Adrenal gland (tissue), 9 donors: ENCODE measurements at regions not wholly inside any gene's neighbourhood (a gene's known extent, or its start where the extent isn't known, plus 50 kb on each side); places are given as distances from the start of the nearest gene placed in this dataset.

ENCODE experiments used
- DNase-seq, 7 donors: peaks; one replicate each; pipeline ENCODE4 v3.0.0-alpha.2; 2019 to 2020
- H3K27ac ChIP-seq, 5 donors: fragments of 200-600 bp; sonication (generic) in 4 of 5; 1 replicate in 3 of 5; 2 replicates in 2 of 5; pipeline versions ENCODE4 v1.5.1 to v1.8.0; 2016 to 2020; ENCODE audit warnings: mild to moderate bottlenecking in 1 of 5
- H3K27me3 ChIP-seq: fragments of 200-600 bp; 2 replicates; pipeline ENCODE4 v1.8.0; 2021
- H3K36me3 ChIP-seq, 2 donors: fragments of 200-600 bp; replicated peaks in 1 of 2; 1 replicate in 1 of 2; 2 replicates in 1 of 2; pipeline versions ENCODE4 v1.5.1 to v1.8.0; 2018 to 2022
- H3K4me1 ChIP-seq, 2 donors: fragments of 200-600 bp; replicated peaks in 1 of 2; 1 replicate in 1 of 2; 2 replicates in 1 of 2; pipeline versions ENCODE4 v1.5.1 to v1.8.0; 2018 to 2021
- H3K4me3 ChIP-seq, 4 donors: fragments of 200-600 bp; sonication (generic) in 3 of 4; one replicate each; pipeline ENCODE4 v1.5.1; 2016 to 2018
- H3K9me3 ChIP-seq, 3 donors: fragments of 200-600 bp; sonication (generic) in 1 of 3; replicated peaks in 1 of 3; 1 replicate in 2 of 3; 2 replicates in 1 of 3; pipeline versions ENCODE4 v1.5.1 to v1.8.0; 2016 to 2021
- POLR2A ChIP-seq, 2 donors: fragments of 450-650 bp; IDR thresholded peaks; one replicate each; pipeline ENCODE4 v1.6.1; 2017; ENCODE audit warnings: antibody characterized with exemption in 2 of 2, mild to moderate bottlenecking in 2 of 2, moderate library complexity in 1 of 2
- WGBS, 4 donors: extraction: QIAGEN DNeasy Blood & Tissue Kit in 2 of 4; methylation state at CpG; one replicate each; pipeline versions ENCODE4 v1.1.5 to v1.1.7; 2013 to 2017; 5-methylcytosine and 5-hydroxymethylcytosine counted together
- intact Hi-C, 2 donors: fragments of 100-400 bp; cut with DNase I; formaldehyde crosslinking; loops; one replicate each; pipeline versions ENCODE4 v1.14.1 to v1.15.0; 2022 to 2023
- TF ChIP-seq, protein P1 (sequence below), 6 experiments: fragments of 450-650 bp in 4 of 6; fragments of 200-600 bp in 2 of 6; sonication (generic) in 1 of 6; IDR thresholded peaks; 1 replicate in 5 of 6; 2 replicates in 1 of 6; pipeline versions ENCODE4 v1.5.1 to v1.8.0; 2016 to 2021; ENCODE audit warnings: antibody characterized with exemption in 6 of 6, mild to moderate bottlenecking in 2 of 6, moderate library complexity in 1 of 6
- donor health status: healthy with polysubstance abuse.
- donor health status: Bipolar disorder and iron deficiency.
- donor health status: DM: yes; HTN: yes; CAD: no.
- donor health status: DM: no; HTN: no; CAD: no.
- donor health status: DM: no; HTN: no; CAD: no.

DNA sequence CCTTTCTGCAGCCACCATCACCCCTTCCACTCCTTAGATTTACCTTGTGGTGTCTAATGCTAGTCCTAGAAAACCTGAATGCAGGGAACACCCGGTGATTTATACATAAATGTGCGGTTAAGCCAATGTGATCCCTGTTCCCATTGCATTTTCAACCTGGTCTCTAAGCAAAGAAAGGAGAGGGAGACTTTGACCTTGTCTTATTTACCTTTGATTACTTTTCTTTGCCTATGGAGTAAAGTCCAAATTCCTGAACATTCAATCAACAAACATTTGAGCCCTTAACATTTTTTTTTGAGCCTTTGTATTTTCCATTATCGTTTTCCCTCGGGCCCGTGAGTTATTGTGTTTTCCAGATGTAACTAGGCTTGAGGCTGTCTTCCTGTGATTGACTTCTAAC, 233.9 kb downstream of the ZNF248 start:
- no peaks in the 10 kb centered on the region for H3K36me3 ChIP-seq
- no peaks in the 10 kb centered on the region for H3K27me3 ChIP-seq
- H3K27ac ChIP-seq: no peak overlapping the region
- no peaks in the 10 kb centered on the region for H3K4me1 ChIP-seq
- no peak for DNase-seq
- H3K4me3 ChIP-seq: no peak overlapping the region
- WGBS, 4 donors: 72 to 84% (median 80%) methylated on average over 5 of the region's 5 CpGs
- no peak for TF ChIP-seq POLR2A (IDR thresholded peaks at IDR 0.05)
- TF ChIP-seq, protein P1, sequence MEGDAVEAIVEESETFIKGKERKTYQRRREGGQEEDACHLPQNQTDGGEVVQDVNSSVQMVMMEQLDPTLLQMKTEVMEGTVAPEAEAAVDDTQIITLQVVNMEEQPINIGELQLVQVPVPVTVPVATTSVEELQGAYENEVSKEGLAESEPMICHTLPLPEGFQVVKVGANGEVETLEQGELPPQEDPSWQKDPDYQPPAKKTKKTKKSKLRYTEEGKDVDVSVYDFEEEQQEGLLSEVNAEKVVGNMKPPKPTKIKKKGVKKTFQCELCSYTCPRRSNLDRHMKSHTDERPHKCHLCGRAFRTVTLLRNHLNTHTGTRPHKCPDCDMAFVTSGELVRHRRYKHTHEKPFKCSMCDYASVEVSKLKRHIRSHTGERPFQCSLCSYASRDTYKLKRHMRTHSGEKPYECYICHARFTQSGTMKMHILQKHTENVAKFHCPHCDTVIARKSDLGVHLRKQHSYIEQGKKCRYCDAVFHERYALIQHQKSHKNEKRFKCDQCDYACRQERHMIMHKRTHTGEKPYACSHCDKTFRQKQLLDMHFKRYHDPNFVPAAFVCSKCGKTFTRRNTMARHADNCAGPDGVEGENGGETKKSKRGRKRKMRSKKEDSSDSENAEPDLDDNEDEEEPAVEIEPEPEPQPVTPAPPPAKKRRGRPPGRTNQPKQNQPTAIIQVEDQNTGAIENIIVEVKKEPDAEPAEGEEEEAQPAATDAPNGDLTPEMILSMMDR (IDR thresholded peaks at IDR 0.05): no peak
- no peaks in the 10 kb centered on the region for H3K9me3 ChIP-seq
- intact Hi-C loops: no loop called here

- Histone ChIP-seq H3K9me3 (no peaks in the 10 kb centered on the region), H3K4me3 (no peak overlapping the region), H3K27ac (no peak overlapping the region), H3K4me1 (peaks cover 0 to 5% of the 10 kb centered on the region in 2 donors), H3K27me3 (no peaks in the 10 kb centered on the region), H3K36me3 (no peaks in the 10 kb centered on the region)
- TF ChIP-seq POLR2A (IDR thresholded peaks at IDR 0.05): no peak
- TF ChIP-seq, protein P1 (IDR thresholded peaks at IDR 0.05): no peak
- DNase-seq: peak; percentile 55 to 77 (median 68)
- intact Hi-C loops: no loop called here
- 24 to 30% (median 25%) methylated on average over 3 of the region's 3 CpGs for WGBS, 4 donors
These were observed 238.1 kb downstream of the ZNF248 start for GRCh38 chr10:37619336-37619735.

- Histone ChIP-seq H3K9me3 (no peaks in the 10 kb centered on the region), H3K4me1 (no peaks in the 10 kb centered on the region), H3K27ac (peak overlapping the region in 1 of 5 donors; percentile 52), H3K4me3 (no peak overlapping the region), H3K27me3 (no peaks in the 10 kb centered on the region), H3K36me3 (no peaks in the 10 kb centered on the region)
- WGBS, 4 donors: 48 to 53% (median 49%) methylated on average over 6 of the region's 6 CpGs
- intact Hi-C loops: no loop called here
- TF ChIP-seq, protein P1 (IDR thresholded peaks at IDR 0.05): no peak
- no peak for TF ChIP-seq POLR2A (IDR thresholded peaks at IDR 0.05)
- DNase-seq: peak in 3 of 7 donors; percentile 39 to 58 (median 40)
These were observed 269.1 kb downstream of the ZNF248 start for GRCh38 chr10:37588299-37588698.

- H3K4me1 ChIP-seq: no peaks in the 10 kb centered on the region
- intact Hi-C loops: no loop called here
- 40 to 53% (median 44%) methylated on average over 4 of the region's 4 CpGs for WGBS, 4 donors
- no peaks in the 10 kb centered on the region for H3K36me3 ChIP-seq
- no peak for TF ChIP-seq POLR2A (IDR thresholded peaks at IDR 0.05)
- TF ChIP-seq, protein P1 (IDR thresholded peaks at IDR 0.05): no peak
- H3K9me3 ChIP-seq: no peaks in the 10 kb centered on the region
- no peak overlapping the region for H3K27ac ChIP-seq
- no peaks in the 10 kb centered on the region for H3K27me3 ChIP-seq
- no peak overlapping the region for H3K4me3 ChIP-seq
- no peak for DNase-seq
These were observed 272.8 kb downstream of the ZNF248 start for GRCh38 chr10:37584643-37585042.
